ENCODE measurements at regions not wholly inside any gene's neighbourhood (a gene's known extent, or its start where the extent isn't known, plus 50 kb on each side); places are given as distances from the start of the nearest gene placed in this dataset.

- Histone ChIP-seq H3K36me3 (ENCODE audit: control insufficient read depth, low read depth, low read length) (no peaks in the 10 kb centered on the region), H3K27me3 (ENCODE audit: control insufficient read depth, insufficient read depth, low read length) (no peaks in the 10 kb centered on the region), H3K9ac (ENCODE audit: low read length) (no peak overlapping the region), H3K27ac (ENCODE audit: low read length) (no peak overlapping the region), H3K4me1 (ENCODE audit: control insufficient read depth, low read depth, low read length) (no peaks in the 10 kb centered on the region), H3K4me3 (ENCODE audit: low read length) (no peak overlapping the region), H3K9me3 (ENCODE audit: control insufficient read depth, low read depth, low read length) (no peaks in the 10 kb centered on the region)
Observed at GRCh38 chr10:3417096-3417495, 244.5 kb upstream of the PITRM1 start.

GRCh38 chr10:3415878-3416605 is 243.5 kb upstream of the PITRM1 start:
- Histone ChIP-seq H3K27me3 (ENCODE audit: control insufficient read depth, insufficient read depth, low read length) (no peaks in the 10 kb centered on the region), H3K9ac (ENCODE audit: low read length) (no peak overlapping the region), H3K27ac (ENCODE audit: low read length) (no peak overlapping the region), H3K4me1 (ENCODE audit: control insufficient read depth, low read depth, low read length) (no peaks in the 10 kb centered on the region), H3K36me3 (ENCODE audit: control insufficient read depth, low read depth, low read length) (no peaks in the 10 kb centered on the region), H3K4me3 (ENCODE audit: low read length) (no peak overlapping the region), H3K9me3 (ENCODE audit: control insufficient read depth, low read depth, low read length) (no peaks in the 10 kb centered on the region)

- no peaks in the 10 kb centered on the region for H3K4me1 ChIP-seq (ENCODE audit: control insufficient read depth, low read depth, low read length)
- H3K9ac ChIP-seq (ENCODE audit: low read length): no peak overlapping the region
- H3K27ac ChIP-seq (ENCODE audit: low read length): no peak overlapping the region
- H3K4me3 ChIP-seq (ENCODE audit: low read length): no peak overlapping the region
- H3K27me3 ChIP-seq (ENCODE audit: control insufficient read depth, insufficient read depth, low read length): no peaks in the 10 kb centered on the region
- no peaks in the 10 kb centered on the region for H3K36me3 ChIP-seq (ENCODE audit: control insufficient read depth, low read depth, low read length)
- no peaks in the 10 kb centered on the region for H3K9me3 ChIP-seq (ENCODE audit: control insufficient read depth, low read depth, low read length)
Observed at GRCh38 chr10:3415038-3415736, 242.6 kb upstream of the PITRM1 start.

- Histone ChIP-seq H3K27me3 (ENCODE audit: control insufficient read depth, insufficient read depth, low read length) (no peaks in the 10 kb centered on the region), H3K4me1 (ENCODE audit: control insufficient read depth, low read depth, low read length) (no peaks in the 10 kb centered on the region), H3K9ac (ENCODE audit: low read length) (no peak overlapping the region), H3K4me3 (ENCODE audit: low read length) (no peak overlapping the region), H3K36me3 (ENCODE audit: control insufficient read depth, low read depth, low read length) (no peaks in the 10 kb centered on the region), H3K9me3 (ENCODE audit: control insufficient read depth, low read depth, low read length) (no peaks in the 10 kb centered on the region), H3K27ac (ENCODE audit: low read length) (no peak overlapping the region)
Observed at GRCh38 chr10:3414667-3415023, 242.1 kb upstream of the PITRM1 start.

GRCh38 chr10:3413937-3414666 is 241.5 kb upstream of the PITRM1 start:
- H3K36me3 ChIP-seq (ENCODE audit: control insufficient read depth, low read depth, low read length): no peaks in the 10 kb centered on the region
- no peak overlapping the region for H3K4me3 ChIP-seq (ENCODE audit: low read length)
- no peak overlapping the region for H3K27ac ChIP-seq (ENCODE audit: low read length)
- no peaks in the 10 kb centered on the region for H3K9me3 ChIP-seq (ENCODE audit: control insufficient read depth, low read depth, low read length)
- no peaks in the 10 kb centered on the region for H3K27me3 ChIP-seq (ENCODE audit: control insufficient read depth, insufficient read depth, low read length)
- no peaks in the 10 kb centered on the region for H3K4me1 ChIP-seq (ENCODE audit: control insufficient read depth, low read depth, low read length)
- no peak overlapping the region for H3K9ac ChIP-seq (ENCODE audit: low read length)

GRCh38 chr10:3412646-3413045 is 240.1 kb upstream of the PITRM1 start:
- no peaks in the 10 kb centered on the region for H3K9me3 ChIP-seq (ENCODE audit: control insufficient read depth, low read depth, low read length)
- H3K9ac ChIP-seq (ENCODE audit: low read length): no peak overlapping the region
- no peak overlapping the region for H3K27ac ChIP-seq (ENCODE audit: low read length)
- H3K36me3 ChIP-seq (ENCODE audit: control insufficient read depth, low read depth, low read length): no peaks in the 10 kb centered on the region
- H3K4me3 ChIP-seq (ENCODE audit: low read length): no peak overlapping the region
- H3K4me1 ChIP-seq (ENCODE audit: control insufficient read depth, low read depth, low read length): no peaks in the 10 kb centered on the region
- H3K27me3 ChIP-seq (ENCODE audit: control insufficient read depth, insufficient read depth, low read length): no peaks in the 10 kb centered on the region

GRCh38 chr10:3412071-3412582 is 239.5 kb upstream of the PITRM1 start:
- Histone ChIP-seq H3K4me1 (ENCODE audit: control insufficient read depth, low read depth, low read length) (no peaks in the 10 kb centered on the region), H3K9ac (ENCODE audit: low read length) (no peak overlapping the region), H3K9me3 (ENCODE audit: control insufficient read depth, low read depth, low read length) (no peaks in the 10 kb centered on the region), H3K27ac (ENCODE audit: low read length) (no peak overlapping the region), H3K27me3 (ENCODE audit: control insufficient read depth, insufficient read depth, low read length) (no peaks in the 10 kb centered on the region), H3K36me3 (ENCODE audit: control insufficient read depth, low read depth, low read length) (no peaks in the 10 kb centered on the region), H3K4me3 (ENCODE audit: low read length) (no peak overlapping the region)

GRCh38 chr10:3411044-3411443 is 238.5 kb upstream of the PITRM1 start:
- H3K4me3 ChIP-seq (ENCODE audit: low read length): no peak overlapping the region
- no peaks in the 10 kb centered on the region for H3K4me1 ChIP-seq (ENCODE audit: control insufficient read depth, low read depth, low read length)
- no peak overlapping the region for H3K27ac ChIP-seq (ENCODE audit: low read length)

GRCh38 chr10:3409928-3410327 is 237.3 kb upstream of the PITRM1 start:
- Histone ChIP-seq H3K9me3 (ENCODE audit: control insufficient read depth, low read depth, low read length) (no peaks in the 10 kb centered on the region), H3K4me3 (ENCODE audit: low read length) (no peak overlapping the region), H3K36me3 (ENCODE audit: control insufficient read depth, low read depth, low read length) (no peaks in the 10 kb centered on the region), H3K27me3 (ENCODE audit: control insufficient read depth, insufficient read depth, low read length) (no peaks in the 10 kb centered on the region), H3K27ac (ENCODE audit: low read length) (no peak overlapping the region), H3K4me1 (ENCODE audit: control insufficient read depth, low read depth, low read length) (no peaks in the 10 kb centered on the region), H3K9ac (ENCODE audit: low read length) (no peak overlapping the region)

More at GRCh38 chr10:3411044-3411443, 238.5 kb upstream of the PITRM1 start:
- Histone ChIP-seq H3K36me3 (ENCODE audit: control insufficient read depth, low read depth, low read length) (no peaks in the 10 kb centered on the region), H3K27me3 (ENCODE audit: control insufficient read depth, insufficient read depth, low read length) (no peaks in the 10 kb centered on the region), H3K9ac (ENCODE audit: low read length) (no peak overlapping the region), H3K9me3 (ENCODE audit: control insufficient read depth, low read depth, low read length) (no peaks in the 10 kb centered on the region)

GRCh38 chr10:3408603-3409365 is 236.2 kb upstream of the PITRM1 start:
- no peaks in the 10 kb centered on the region for H3K27me3 ChIP-seq (ENCODE audit: control insufficient read depth, insufficient read depth, low read length)
- no peaks in the 10 kb centered on the region for H3K4me1 ChIP-seq (ENCODE audit: control insufficient read depth, low read depth, low read length)
- no peak overlapping the region for H3K9ac ChIP-seq (ENCODE audit: low read length)
- H3K27ac ChIP-seq (ENCODE audit: low read length): no peak overlapping the region
- no peak overlapping the region for H3K4me3 ChIP-seq (ENCODE audit: low read length)
- no peaks in the 10 kb centered on the region for H3K9me3 ChIP-seq (ENCODE audit: control insufficient read depth, low read depth, low read length)
- H3K36me3 ChIP-seq (ENCODE audit: control insufficient read depth, low read depth, low read length): no peaks in the 10 kb centered on the region

GRCh38 chr10:3407208-3407607 is 234.6 kb upstream of the PITRM1 start:
- H3K27ac ChIP-seq (ENCODE audit: low read length): no peak overlapping the region
- no peaks in the 10 kb centered on the region for H3K4me1 ChIP-seq (ENCODE audit: control insufficient read depth, low read depth, low read length)
- H3K36me3 ChIP-seq (ENCODE audit: control insufficient read depth, low read depth, low read length): no peaks in the 10 kb centered on the region
- no peaks in the 10 kb centered on the region for H3K9me3 ChIP-seq (ENCODE audit: control insufficient read depth, low read depth, low read length)
- no peak overlapping the region for H3K4me3 ChIP-seq (ENCODE audit: low read length)
- H3K27me3 ChIP-seq (ENCODE audit: control insufficient read depth, insufficient read depth, low read length): no peaks in the 10 kb centered on the region
- H3K9ac ChIP-seq (ENCODE audit: low read length): no peak overlapping the region
